ENCODE measurements at regions not wholly inside any gene's neighbourhood (a gene's known extent, or its start where the extent isn't known, plus 50 kb on each side); places are given as distances from the start of the nearest gene placed in this dataset.

- ATAC-seq (no peak), DNase-seq (no peak)
- Histone ChIP-seq H3K27me3 (no peaks in the 10 kb centered on the region), H3K9me3 (no peaks in the 10 kb centered on the region), H3K4me1 (no peaks in the 10 kb centered on the region), H3K27ac (no peak overlapping the region), H3K36me3 (no peaks in the 10 kb centered on the region), H3K4me3 (no peak overlapping the region)
- no peak for TF ChIP-seq POLR2A (IDR thresholded peaks at IDR 0.05)
- no peak for TF ChIP-seq CTCF (IDR thresholded peaks at IDR 0.05)
- intact Hi-C loops (cut with DNase I): no loop called here
- whole genome bisulfite sequencing, 4 donors: 58 to 72% (median 67%) methylated on average over 2 of the region's 2 CpGs
These were observed 472.9 kb downstream of the NOVA1 start for GRCh38 chr14:26124896-26125438.

GRCh38 chr14:26123459-26123858 is 474.4 kb downstream of the NOVA1 start:
- no peak for DNase-seq
- TF ChIP-seq CTCF (IDR thresholded peaks at IDR 0.05) (no peak), POLR2A (IDR thresholded peaks at IDR 0.05) (no peak)
- Histone ChIP-seq H3K9me3 (no peaks in the 10 kb centered on the region), H3K27me3 (no peaks in the 10 kb centered on the region), H3K36me3 (no peaks in the 10 kb centered on the region), H3K4me1 (no peaks in the 10 kb centered on the region), H3K4me3 (no peak overlapping the region), H3K27ac (no peak overlapping the region)
- no peak for ATAC-seq
- 67 to 73% (median 71%) methylated on average over 2 of the region's 2 CpGs for WGBS, 4 donors
- intact Hi-C loops (cut with DNase I): no loop called here

GRCh38 chr14:26121181-26121580 is 476.7 kb downstream of the NOVA1 start:
- no peak for DNase-seq
- intact Hi-C loops (cut with DNase I): no loop called here
- H3K27me3 ChIP-seq: no peaks in the 10 kb centered on the region
- no peak for ATAC-seq
- no peak overlapping the region for H3K27ac ChIP-seq
- no peak overlapping the region for H3K4me3 ChIP-seq
- no peaks in the 10 kb centered on the region for H3K9me3 ChIP-seq
- TF ChIP-seq CTCF (IDR thresholded peaks at IDR 0.05) (no peak), POLR2A (IDR thresholded peaks at IDR 0.05) (no peak)
- H3K4me1 ChIP-seq: no peaks in the 10 kb centered on the region
- no peaks in the 10 kb centered on the region for H3K36me3 ChIP-seq
- WGBS, 4 donors: 70 to 78% (median 76%) methylated on average over 3 of the region's 3 CpGs

GRCh38 chr14:26113911-26114640 is 483.8 kb downstream of the NOVA1 start:
- intact Hi-C loops (cut with DNase I): no loop called here
- no peak for ATAC-seq
- WGBS, 4 donors: 56 to 69% (median 63%) methylated on average over 3 of the region's 3 CpGs

More at GRCh38 chr14:26113911-26114640, 483.8 kb downstream of the NOVA1 start:
- no peak for TF ChIP-seq POLR2A (IDR thresholded peaks at IDR 0.05)
- TF ChIP-seq CTCF (IDR thresholded peaks at IDR 0.05): no peak
- no peaks in the 10 kb centered on the region for H3K36me3 ChIP-seq
- H3K27me3 ChIP-seq: no peaks in the 10 kb centered on the region
- no peak overlapping the region for H3K27ac ChIP-seq
- H3K4me3 ChIP-seq: no peak overlapping the region
- no peaks in the 10 kb centered on the region for H3K9me3 ChIP-seq
- DNase-seq: no peak
- H3K4me1 ChIP-seq: no peaks in the 10 kb centered on the region
